GM18502 (cell line): ENCODE measurements at regions not wholly inside any gene's neighbourhood (a gene's known extent, or its start where the extent isn't known, plus 50 kb on each side); places are given as distances from the start of the nearest gene placed in this dataset.
A peak's percentile ranks its signal among the peaks of the same experiment; 100 is the strongest.

Experiments used
- ATAC-seq: cut with Tn5 transposase; IDR thresholded peaks from one replicate; pipeline ENCODE4 v1.9.1; 2021; ENCODE audit warnings: mild to moderate bottlenecking; ENCODE audit not compliant: unreplicated experiment, poor library complexity

- ATAC-seq: no peak
Observed at GRCh38 chr12:107458990-107459389, 226.6 kb upstream of the PWP1 start.

DNA sequence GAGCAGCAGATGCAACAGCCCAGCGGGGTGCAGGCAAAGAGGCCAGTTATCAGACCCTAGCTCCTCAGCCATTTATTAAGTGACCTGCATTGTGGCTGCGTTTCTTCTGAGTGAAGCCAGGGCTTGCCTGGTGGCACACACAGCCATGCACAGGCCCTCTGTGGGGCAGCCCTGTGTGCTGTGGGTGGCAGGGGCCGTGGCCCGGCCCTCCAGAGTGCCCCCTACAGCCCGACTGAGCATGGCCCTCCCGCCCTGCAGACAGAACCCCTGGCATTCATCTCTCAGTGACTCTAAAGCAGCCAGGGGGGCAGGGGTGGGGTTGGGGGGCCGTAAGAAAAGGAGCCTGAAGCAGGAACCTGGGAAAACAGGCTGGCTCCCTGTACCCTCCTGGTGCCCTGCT, 226.0 kb upstream of the PWP1 start:
- ATAC-seq: no peak

DNA sequence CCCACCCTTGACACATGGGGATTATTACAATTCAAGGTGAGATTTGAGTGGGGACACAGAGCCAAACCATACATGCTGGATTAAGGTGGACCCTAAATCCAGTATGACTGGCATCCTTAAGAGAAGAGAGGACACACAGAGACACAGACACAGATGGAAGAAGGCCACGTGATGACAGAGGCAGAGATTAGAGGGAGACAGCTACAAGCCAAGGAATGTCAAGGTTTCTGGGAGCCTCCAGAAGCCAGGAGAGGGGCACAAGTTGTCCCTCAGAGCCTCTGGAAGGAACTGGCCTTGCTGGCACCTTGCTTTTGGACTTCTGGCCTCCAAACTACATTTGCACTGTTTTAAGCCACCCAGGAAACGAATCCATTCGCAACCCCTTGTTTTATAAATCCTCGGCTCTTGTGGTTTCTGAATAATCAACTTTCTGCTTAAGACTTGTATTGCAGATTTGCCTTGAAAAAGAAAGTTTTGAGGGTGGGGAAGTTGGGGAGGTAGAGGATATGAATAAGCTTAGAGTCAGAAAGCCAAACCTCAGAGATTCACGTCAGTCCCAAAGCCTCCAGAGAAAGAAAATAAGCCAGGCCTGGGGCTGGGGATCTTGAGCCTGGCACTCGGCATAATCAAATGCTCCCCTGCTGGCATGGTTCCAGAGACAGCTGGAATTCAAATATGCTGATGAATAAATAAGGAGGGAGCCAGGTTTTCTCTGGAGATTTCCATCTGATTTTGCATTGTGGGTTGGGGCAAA, 224.2 kb upstream of the PWP1 start:
- ATAC-seq: no peak

DNA sequence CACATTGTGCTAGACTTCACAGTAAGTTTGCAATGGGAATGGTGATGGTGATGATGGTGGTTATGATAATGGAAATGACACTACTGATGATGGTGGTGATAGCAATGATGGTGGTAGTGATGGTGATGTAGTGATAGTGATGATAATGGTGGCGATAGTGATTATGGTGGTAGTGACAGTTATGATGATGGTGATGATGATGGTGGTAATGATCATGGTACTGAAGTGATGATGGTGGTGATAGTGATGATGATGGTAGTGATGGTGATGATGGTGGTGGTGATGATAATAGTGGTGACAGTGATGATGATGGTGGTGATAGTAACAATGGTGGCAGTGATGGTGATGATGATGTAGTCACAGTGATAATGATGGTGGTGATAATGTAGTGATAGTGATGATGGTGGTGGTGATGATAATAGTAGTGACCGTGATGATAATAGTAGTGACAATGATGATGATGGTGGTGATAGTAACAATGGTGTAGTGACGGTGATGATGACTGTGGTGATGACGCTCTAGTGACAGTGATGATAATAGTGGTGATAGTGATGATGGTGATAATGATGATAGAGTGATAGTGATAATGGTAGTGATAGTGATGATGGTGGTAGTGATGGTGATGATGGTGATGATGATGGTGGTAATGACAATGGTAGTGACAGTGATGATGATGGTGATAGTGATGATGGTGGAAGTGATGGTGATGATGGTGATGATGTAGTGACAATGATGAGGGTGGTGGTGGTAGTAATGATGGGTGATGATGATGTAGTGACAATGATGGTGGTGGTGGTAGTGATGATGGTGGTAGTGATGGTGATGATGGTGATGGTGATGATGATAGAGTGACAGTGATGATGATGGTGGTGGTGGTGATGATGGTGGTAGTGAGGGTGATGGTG, 222.9 kb upstream of the PWP1 start:
- no peak for ATAC-seq

DNA sequence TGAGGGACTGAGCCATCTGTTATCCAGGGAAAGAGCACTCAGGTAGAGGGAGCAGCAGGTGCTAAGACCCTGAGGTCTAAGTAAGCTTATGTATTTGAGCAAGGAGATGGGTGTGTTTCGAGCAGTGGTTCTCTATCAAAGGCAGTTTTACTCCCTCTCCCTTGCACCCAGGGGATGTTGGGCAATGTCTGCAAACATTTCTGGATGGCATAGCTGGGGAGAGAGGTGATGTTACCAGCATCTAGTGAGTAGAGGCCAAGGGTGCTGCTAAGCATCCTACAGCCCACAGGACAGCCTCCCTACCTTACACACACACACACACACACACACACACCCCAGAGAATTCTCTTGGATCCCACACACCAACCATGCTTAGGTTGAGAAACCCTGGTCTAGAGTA, 221.0 kb upstream of the PWP1 start:
- ATAC-seq: no peak

DNA sequence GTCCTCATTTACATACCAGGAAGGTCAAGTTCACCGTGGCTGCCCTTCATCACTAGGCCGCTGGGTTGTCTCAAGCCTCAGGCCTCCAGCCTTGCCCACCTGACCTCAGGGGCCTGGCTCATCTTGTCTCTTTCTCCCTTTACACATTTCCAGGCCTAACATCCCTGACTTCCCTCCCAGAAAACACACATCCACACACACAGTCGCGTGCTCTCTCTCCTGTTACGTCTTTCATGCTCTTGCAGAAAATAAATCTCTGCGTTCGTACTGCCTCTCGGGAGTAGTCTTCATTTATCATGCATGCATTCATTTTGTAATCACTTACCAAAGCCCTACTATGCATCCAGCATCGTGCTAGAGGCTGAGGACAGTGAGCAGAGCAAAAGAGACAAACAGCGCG, 220.0 kb upstream of the PWP1 start:
- ATAC-seq: no peak

GRCh38 chr12:107467716-107468115, 217.9 kb upstream of the PWP1 start:
- ATAC-seq: no peak

DNA sequence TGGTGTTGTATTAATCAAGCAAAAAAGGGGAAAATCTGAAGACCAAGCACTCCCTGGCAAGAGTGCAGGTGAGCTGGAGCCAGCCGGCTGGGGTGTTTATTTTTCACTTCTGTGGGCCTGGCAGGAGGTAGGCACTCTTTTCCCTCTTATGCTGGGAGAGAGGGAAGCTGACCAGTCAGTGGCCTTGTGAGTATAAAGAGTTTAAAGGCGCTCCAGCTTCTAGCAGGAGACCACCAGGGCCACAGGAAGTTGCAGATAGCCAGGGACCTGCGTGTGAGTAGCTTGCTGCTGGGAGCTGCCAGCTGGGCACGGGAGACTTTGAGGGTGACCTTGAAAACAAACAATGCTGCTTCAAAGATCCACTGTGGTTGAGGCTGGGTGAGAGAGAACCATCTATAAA, 217.4 kb upstream of the PWP1 start:
- ATAC-seq: no peak

- no peak for ATAC-seq
Observed at GRCh38 chr12:107469011-107469410, 216.6 kb upstream of the PWP1 start.

- no peak for ATAC-seq
Observed at GRCh38 chr12:107470645-107471044, 215.0 kb upstream of the PWP1 start.

DNA sequence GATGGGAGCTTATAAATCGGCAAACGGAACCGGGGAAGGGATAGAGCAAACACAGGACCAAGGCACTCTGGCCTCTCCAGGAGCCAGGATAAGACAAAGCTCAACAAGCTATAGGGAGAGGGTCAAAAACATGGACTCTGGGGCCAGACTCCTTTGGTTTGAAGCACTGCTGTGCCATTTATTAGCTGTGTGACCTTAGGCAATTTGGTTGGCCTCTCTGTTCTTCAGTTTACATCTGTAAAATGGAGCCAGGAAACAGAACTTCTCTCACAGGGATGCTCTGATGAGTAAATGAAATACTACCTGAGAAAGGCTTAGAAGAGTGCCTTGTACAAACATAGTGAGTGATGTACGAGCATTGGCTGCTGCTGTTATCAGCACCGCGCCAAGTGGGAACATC, 213.3 kb upstream of the PWP1 start:
- no peak for ATAC-seq

GRCh38 chr12:107474099-107474498, 211.5 kb upstream of the PWP1 start:
- ATAC-seq: no peak

DNA sequence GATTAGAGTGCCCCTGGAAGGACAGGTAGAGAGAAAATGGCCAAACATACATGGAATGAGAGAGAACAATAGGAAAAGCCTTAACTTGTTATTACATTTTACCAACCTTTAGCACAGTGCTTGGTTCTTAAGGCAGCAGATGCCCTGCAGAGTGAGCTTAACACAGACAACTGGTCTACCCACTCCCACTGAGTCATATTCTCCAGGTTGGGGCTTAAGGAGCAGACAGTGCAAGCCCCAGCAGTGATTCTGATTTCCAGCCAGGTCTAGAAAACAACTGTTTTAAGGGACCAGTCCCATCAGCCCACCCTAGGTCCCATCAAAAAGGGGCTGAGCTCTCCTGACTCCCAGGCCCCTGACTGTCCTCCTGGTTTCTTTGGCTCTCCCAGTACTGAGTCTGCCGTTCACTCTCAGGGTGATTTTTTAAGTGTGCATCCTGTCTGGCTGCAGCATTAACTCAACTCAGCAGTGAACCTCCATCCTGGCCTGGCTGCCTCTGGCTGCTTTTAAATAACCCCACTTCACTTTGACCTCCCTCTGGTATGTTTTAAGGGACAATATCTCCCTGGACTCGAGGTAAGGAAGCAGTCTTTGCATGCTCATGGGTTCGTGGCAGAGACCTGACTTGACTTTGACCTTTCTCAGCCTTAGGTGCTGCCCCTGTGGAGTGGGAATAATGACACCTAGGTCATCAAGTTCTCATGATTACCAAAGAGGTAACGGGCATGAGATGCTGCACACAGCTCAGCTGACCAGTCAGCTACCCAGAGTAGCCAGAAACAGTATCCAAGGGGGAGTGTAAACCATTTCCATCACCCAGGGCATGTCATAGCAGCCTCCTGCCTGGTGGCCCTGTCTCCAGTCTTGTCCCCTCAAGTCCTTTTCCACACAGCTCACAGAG, 210.7 kb upstream of the PWP1 start:
- no peak for ATAC-seq

GRCh38 chr12:107475900-107476299, 209.7 kb upstream of the PWP1 start:
- ATAC-seq: peak; percentile 55

- ATAC-seq: no peak
Observed at GRCh38 chr12:107477018-107477417, 208.6 kb upstream of the PWP1 start.

GRCh38 chr12:107477947-107478610, 207.5 kb upstream of the PWP1 start:
- ATAC-seq: no peak

DNA sequence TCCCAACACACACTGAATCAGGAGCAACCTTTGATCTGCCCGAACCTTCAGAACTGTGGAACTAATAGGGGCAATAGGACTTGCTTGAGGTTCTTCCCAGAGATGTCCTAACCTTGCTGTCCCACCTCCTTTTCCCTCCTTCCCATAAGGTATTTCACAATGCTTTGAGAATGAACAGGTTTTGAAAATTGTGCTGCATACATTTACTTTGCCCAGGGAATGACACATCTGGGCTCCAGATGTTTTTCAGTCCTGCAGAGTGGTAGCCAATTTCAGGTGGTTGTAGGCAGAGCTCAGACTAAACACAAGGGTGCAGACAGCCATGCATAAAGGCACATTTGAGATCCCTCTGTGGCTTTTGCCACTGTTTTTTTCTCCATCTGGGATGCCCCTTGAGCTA, 206.7 kb upstream of the PWP1 start:
- no peak for ATAC-seq

- no peak for ATAC-seq
Observed at GRCh38 chr12:107480836-107481608, 204.6 kb upstream of the PWP1 start.

DNA sequence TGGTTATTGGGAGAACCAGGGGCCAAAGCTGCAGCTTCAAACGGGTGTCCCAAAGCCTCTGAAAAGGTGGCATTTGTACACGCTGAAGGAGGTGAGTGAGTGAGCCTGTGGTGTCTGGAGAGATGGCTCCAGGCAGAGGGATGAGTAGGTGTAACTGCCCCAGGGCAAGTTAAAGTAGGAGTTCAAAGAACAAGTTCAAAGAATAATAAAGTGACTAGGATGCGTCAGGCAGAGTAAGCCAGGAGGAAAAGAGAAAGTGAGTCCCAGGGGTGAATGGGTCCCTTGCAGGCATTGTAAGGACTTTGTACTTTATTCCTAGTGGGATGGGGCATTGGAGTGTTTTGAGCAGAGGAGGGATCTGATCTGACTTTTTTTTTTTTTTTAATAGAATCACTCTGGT, 201.4 kb upstream of the PWP1 start:
- ATAC-seq: no peak
